Body of pancreas (tissue), 4 donors: ENCODE measurements at regions not wholly inside any gene's neighbourhood (a gene's known extent, or its start where the extent isn't known, plus 50 kb on each side); places are given as distances from the start of the nearest gene placed in this dataset.

Experiments
- ATAC-seq: fragments of 150-250 bp; one replicate; pipeline ENCODE4 v1.9.1; 2016
- DNase-seq, 4 donors: peaks; one replicate each; pipeline ENCODE4 v3.0.0-alpha.2; 2019
- H3K27ac ChIP-seq, 4 donors: fragments of 200-600 bp; sonication (generic); 1 replicate in 3 of 4; 2 replicates in 1 of 4; pipeline versions ENCODE4 v1.5.1 to v1.6.1; 2016 to 2019; ENCODE audit warnings: mild to moderate bottlenecking in 1 of 4, mixed read lengths in 1 of 4, moderate library complexity in 1 of 4
- H3K27me3 ChIP-seq, 2 donors: fragments of 200-600 bp; sonication (generic); one replicate each; pipeline ENCODE4 v1.6.0; 2016; ENCODE audit warnings: mild to moderate bottlenecking in 1 of 2
- H3K36me3 ChIP-seq, 2 donors: fragments of 200-600 bp; sonication (generic); replicated peaks in 1 of 2; 2 replicates each; pipeline ENCODE4 v1.5.1; 2016; ENCODE audit warnings: low read depth in 2 of 2; ENCODE audit not compliant: insufficient read depth in 1 of 2
- H3K4me1 ChIP-seq: fragments of 200-600 bp; sonication (generic); one replicate; pipeline ENCODE4 v1.6.0; 2016
- H3K4me3 ChIP-seq, 2 donors: fragments of 200-600 bp; sonication (generic); 1 replicate in 1 of 2; 2 replicates in 1 of 2; pipeline ENCODE4 v1.5.1; 2016 to 2019
- H3K9me3 ChIP-seq, 3 donors: fragments of 200-600 bp; sonication (generic); 1 replicate in 2 of 3; 2 replicates in 1 of 3; pipeline ENCODE4 v1.5.1; 2016
- POLR2A ChIP-seq, 3 donors: fragments of 450-650 bp; IDR thresholded peaks; one replicate each; pipeline ENCODE4 v1.6.1; 2016; ENCODE audit warnings: antibody characterized with exemption in 3 of 3, mild to moderate bottlenecking in 2 of 3
- WGBS, 2 donors: methylation state at CpG; one replicate each; pipeline ENCODE4 v1.1.5; 2017; 5-methylcytosine and 5-hydroxymethylcytosine counted together
- intact Hi-C: fragments of 100-400 bp; cut with DNase I; formaldehyde crosslinking; loops from one replicate; pipeline ENCODE4 v1.15.1; 2023
- TF ChIP-seq, protein P1 (sequence below), 7 experiments: fragments of 450-650 bp in 4 of 7; fragments of 200-600 bp in 3 of 7; sonication (generic) in 3 of 7; IDR thresholded peaks; one replicate each; pipeline ENCODE4 v1.5.1; 2016 to 2019; ENCODE audit warnings: antibody characterized with exemption in 7 of 7

- TF ChIP-seq, protein P1, sequence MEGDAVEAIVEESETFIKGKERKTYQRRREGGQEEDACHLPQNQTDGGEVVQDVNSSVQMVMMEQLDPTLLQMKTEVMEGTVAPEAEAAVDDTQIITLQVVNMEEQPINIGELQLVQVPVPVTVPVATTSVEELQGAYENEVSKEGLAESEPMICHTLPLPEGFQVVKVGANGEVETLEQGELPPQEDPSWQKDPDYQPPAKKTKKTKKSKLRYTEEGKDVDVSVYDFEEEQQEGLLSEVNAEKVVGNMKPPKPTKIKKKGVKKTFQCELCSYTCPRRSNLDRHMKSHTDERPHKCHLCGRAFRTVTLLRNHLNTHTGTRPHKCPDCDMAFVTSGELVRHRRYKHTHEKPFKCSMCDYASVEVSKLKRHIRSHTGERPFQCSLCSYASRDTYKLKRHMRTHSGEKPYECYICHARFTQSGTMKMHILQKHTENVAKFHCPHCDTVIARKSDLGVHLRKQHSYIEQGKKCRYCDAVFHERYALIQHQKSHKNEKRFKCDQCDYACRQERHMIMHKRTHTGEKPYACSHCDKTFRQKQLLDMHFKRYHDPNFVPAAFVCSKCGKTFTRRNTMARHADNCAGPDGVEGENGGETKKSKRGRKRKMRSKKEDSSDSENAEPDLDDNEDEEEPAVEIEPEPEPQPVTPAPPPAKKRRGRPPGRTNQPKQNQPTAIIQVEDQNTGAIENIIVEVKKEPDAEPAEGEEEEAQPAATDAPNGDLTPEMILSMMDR (IDR thresholded peaks at IDR 0.05) = no peak
- no peak for TF ChIP-seq POLR2A (IDR thresholded peaks at IDR 0.05)
- intact Hi-C loops = no loop called here
- Histone ChIP-seq H3K4me3 (no peak overlapping the region), H3K36me3 (no peaks in the 10 kb centered on the region), H3K27ac (no peak overlapping the region), H3K4me1 (no peaks in the 10 kb centered on the region), H3K9me3 (peaks cover 0 to 2% (median 0%) of the 10 kb centered on the region in 3 donors), H3K27me3 (no peaks in the 10 kb centered on the region)
- ATAC-seq = no peak
- 41% methylated on average over 2 of the region's 2 CpGs for WGBS, 2 donors
- no peak for DNase-seq
Measured at GRCh38 chr4:144868309-144868708, 222.4 kb downstream of the HHIP start.

DNA sequence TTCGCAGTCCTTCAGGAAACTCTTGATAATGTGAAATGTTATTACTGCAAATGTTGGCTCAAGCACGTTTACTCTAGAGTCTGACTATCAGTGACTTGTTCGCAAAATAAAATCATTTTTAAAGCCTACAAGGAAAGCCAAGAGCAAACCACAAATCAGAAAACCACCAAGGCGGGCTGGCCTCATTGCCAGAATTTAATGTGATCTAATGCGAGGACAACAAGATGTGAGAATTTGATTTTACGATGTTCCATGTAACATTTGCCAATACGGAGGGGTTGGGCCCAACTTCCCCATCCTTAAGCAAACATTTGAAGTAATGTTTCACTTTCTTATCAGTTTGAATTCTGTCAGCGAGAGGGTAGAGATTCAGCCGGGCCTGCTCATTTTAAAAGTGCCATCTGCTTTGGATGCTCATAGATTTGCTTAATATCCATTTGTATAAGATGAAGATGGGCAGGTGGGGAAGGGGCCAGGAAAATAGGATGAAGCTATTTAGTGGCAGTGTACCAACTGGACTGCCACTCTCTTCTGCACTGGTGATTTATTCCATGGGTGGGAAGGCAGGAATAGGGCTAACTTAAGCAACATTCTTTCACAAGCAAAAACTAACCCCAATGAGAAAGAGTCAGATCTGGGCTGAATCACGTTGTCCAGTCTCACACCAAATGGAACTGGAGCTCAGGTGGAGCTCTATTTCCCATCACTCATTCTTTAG is 225.3 kb downstream of the ANAPC10 start:
- no peaks in the 10 kb centered on the region for H3K4me1 ChIP-seq
- H3K27me3 ChIP-seq = no peaks in the 10 kb centered on the region
- peaks cover 0 to 2% (median 0%) of the 10 kb centered on the region in 3 donors for H3K9me3 ChIP-seq
- H3K4me3 ChIP-seq = no peak overlapping the region
- 36 to 43% methylated on average over 10 of the region's 10 CpGs for WGBS, 2 donors
- H3K27ac ChIP-seq = no peak overlapping the region
- no peak for DNase-seq
- H3K36me3 ChIP-seq = no peaks in the 10 kb centered on the region
- no peak for ATAC-seq
- intact Hi-C loops = no loop called here
- TF ChIP-seq, protein P1 (IDR thresholded peaks at IDR 0.05) = no peak
- no peak for TF ChIP-seq POLR2A (IDR thresholded peaks at IDR 0.05)

- intact Hi-C loops = no loop called here
- TF ChIP-seq, protein P1 (IDR thresholded peaks at IDR 0.05) = no peak
- TF ChIP-seq POLR2A (IDR thresholded peaks at IDR 0.05) = no peak
- no peak for DNase-seq
Measured at GRCh38 chr4:144873226-144873990, 224.6 kb downstream of the ANAPC10 start.

GRCh38 chr4:144894573-144894972 is 203.4 kb downstream of the ANAPC10 start:
- intact Hi-C loops = no loop called here
- no peak overlapping the region for H3K4me3 ChIP-seq
- H3K9me3 ChIP-seq = no peaks in the 10 kb centered on the region
- 71 to 88% methylated on average over 3 of the region's 3 CpGs for WGBS, 2 donors
- H3K27ac ChIP-seq = no peak overlapping the region
- no peaks in the 10 kb centered on the region for H3K36me3 ChIP-seq
- no peaks in the 10 kb centered on the region for H3K4me1 ChIP-seq
- no peaks in the 10 kb centered on the region for H3K27me3 ChIP-seq
- peak in 3 of 4 donors; percentile 14 to 44 (median 18) for DNase-seq
- no peak for TF ChIP-seq POLR2A (IDR thresholded peaks at IDR 0.05)
- TF ChIP-seq, protein P1 (IDR thresholded peaks at IDR 0.05) = no peak
- no peak for ATAC-seq

More at GRCh38 chr4:144873226-144873990, 224.6 kb downstream of the ANAPC10 start:
- Histone ChIP-seq H3K36me3 (no peaks in the 10 kb centered on the region), H3K9me3 (peaks cover 0 to 2% (median 0%) of the 10 kb centered on the region in 3 donors), H3K4me3 (no peak overlapping the region), H3K27me3 (no peaks in the 10 kb centered on the region), H3K27ac (no peak overlapping the region), H3K4me1 (no peaks in the 10 kb centered on the region)
- no peak for ATAC-seq
- WGBS, 2 donors = 70 to 78% methylated on average over 3 of the region's 3 CpGs
